Testis (tissue), 2 donors: ENCODE measurements at regions not wholly inside any gene's neighbourhood (a gene's known extent, or its start where the extent isn't known, plus 50 kb on each side); places are given as distances from the start of the nearest gene placed in this dataset.
"Not testable (repeated sequence)": the region's sequence is repeated elsewhere in the genome, so short reads cannot be mapped to it uniquely, and the experiment has no call there.

ENCODE experiments used
- DNase-seq: peaks from one replicate; pipeline ENCODE4 v3.0.0-alpha.2; 2019
- H3K27ac ChIP-seq, 2 donors: fragments of 200-600 bp; sonication (generic); one replicate each; pipeline ENCODE4 v1.5.1; 2019
- H3K27me3 ChIP-seq: fragments of 200-600 bp; sonication (generic); one replicate; pipeline ENCODE4 v1.5.1; 2019
- H3K36me3 ChIP-seq: fragments of 200-600 bp; sonication (generic); one replicate; pipeline ENCODE4 v1.5.1; 2017; ENCODE audit warnings: low read depth; ENCODE audit errors: missing control alignments
- H3K4me1 ChIP-seq: fragments of 200-600 bp; sonication (generic); one replicate; pipeline ENCODE4 v1.5.1; 2019
- H3K4me3 ChIP-seq, 2 donors: fragments of 200-600 bp; sonication (generic); one replicate each; pipeline ENCODE4 v1.5.1; 2017 to 2019
- H3K9me3 ChIP-seq: fragments of 200-600 bp; sonication (generic); one replicate; pipeline ENCODE4 v1.5.1; 2017
- CTCF ChIP-seq, 3 experiments: fragments of 450-650 bp in 2 of 3; fragments of 200-600 bp in 1 of 3; sonication (generic) in 1 of 3; IDR thresholded peaks; one replicate each; pipeline ENCODE4 v1.5.1; 2016 to 2019; ENCODE audit warnings: antibody characterized with exemption in 3 of 3, mild to moderate bottlenecking in 2 of 3, moderate library complexity in 1 of 3
- POLR2A ChIP-seq: fragments of 450-650 bp; IDR thresholded peaks from one replicate; pipeline ENCODE4 v1.6.1; 2017; ENCODE audit warnings: antibody characterized with exemption, mild to moderate bottlenecking, moderate library complexity
- WGBS, 2 donors: methylation state at CpG; one replicate each; pipeline ENCODE4 v1.1.5; 2018; 5-methylcytosine and 5-hydroxymethylcytosine counted together
- intact Hi-C: fragments of 100-400 bp; cut with DNase I; formaldehyde crosslinking; loops from one replicate; pipeline ENCODE4 v1.15.1; 2023; ENCODE audit warnings: low total_unique reads

DNA sequence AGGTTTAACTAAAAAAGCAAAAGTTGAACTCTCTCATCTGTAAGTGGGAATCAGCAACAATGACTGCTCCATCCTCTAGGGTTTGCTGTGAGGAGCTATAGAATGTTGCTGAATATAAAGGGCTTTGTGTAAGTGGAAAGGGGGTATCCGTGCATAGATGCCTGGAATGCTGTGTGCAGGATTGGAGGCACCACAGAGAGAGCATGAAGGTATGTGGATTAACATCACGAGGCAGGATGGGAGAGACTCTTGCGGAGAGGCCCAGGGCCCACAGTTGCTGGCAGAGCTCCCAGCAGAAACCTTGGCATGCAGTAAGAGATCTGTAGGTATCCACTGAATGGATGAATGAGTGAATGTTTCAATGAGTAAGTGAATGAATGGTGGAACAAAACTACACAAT lies 298.7 kb upstream of the DDI1 start:
- H3K27ac ChIP-seq = no peak overlapping the region
- no peaks in the 10 kb centered on the region for H3K36me3 ChIP-seq
- H3K27me3 ChIP-seq = no peaks in the 10 kb centered on the region
- DNase-seq = no peak
- H3K9me3 ChIP-seq = no peaks in the 10 kb centered on the region
- TF ChIP-seq CTCF (IDR thresholded peaks at IDR 0.05) (no peak), POLR2A (no peak)
- intact Hi-C loops = no loop called here
- 68 to 100% methylated on average over 3 of the region's 3 CpGs for WGBS, 2 donors
- H3K4me3 ChIP-seq = no peak overlapping the region
- no peaks in the 10 kb centered on the region for H3K4me1 ChIP-seq

DNA sequence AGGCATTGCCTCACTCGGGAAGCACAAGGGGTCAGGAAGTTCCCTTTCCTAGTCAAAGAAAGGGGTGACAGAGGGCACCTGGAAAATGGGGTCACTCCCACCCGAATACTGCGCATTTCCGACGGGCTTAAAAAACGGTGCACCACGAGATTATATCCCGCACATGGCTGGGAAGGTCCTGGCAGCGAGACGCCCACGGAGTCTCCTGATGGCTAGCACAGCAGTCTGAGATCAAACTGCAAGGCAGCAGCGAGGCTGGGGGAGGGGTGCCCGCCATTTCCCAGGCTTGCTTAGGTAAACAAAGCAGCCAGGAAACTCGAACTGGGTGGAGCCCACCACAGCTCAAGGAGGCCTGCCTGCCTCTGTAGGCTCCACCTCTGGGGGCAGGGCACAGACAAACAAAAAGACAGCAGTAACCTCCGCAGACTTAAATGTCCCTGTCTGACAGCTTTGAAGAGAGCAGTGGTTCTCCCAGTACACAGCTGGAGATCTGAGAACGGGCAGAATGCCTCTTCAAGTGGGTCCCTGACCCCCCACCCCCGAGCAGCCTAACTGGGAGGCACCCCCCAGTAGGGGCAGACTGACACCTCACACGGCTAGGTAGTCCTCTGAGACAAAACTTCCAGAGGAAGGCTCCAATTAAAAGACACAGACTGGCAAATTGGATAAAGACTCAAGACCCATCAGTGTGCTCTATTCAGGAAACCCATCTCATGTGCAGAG lies 297.2 kb upstream of the DDI1 start:
- H3K4me3 ChIP-seq, H3K9me3 ChIP-seq, intact Hi-C loops, H3K36me3 ChIP-seq, H3K27me3 ChIP-seq, H3K27ac ChIP-seq, H3K4me1 ChIP-seq, DNase-seq: not testable (repeated sequence)
- WGBS, 2 donors = 36 to 62% methylated on average over 15 to 17 of the region's 18 CpGs

GRCh38 chr11:103744496-103745153 lies 291.8 kb upstream of the DDI1 start:
- no peaks in the 10 kb centered on the region for H3K36me3 ChIP-seq
- WGBS, 2 donors = 52 to 53% methylated on average over 2 of the region's 2 CpGs
- no peaks in the 10 kb centered on the region for H3K9me3 ChIP-seq
- H3K4me3 ChIP-seq = no peak overlapping the region
- no peaks in the 10 kb centered on the region for H3K27me3 ChIP-seq
- no peaks in the 10 kb centered on the region for H3K4me1 ChIP-seq
- TF ChIP-seq POLR2A (no peak), CTCF (IDR thresholded peaks at IDR 0.05) (no peak)
- no peak overlapping the region for H3K27ac ChIP-seq
- no peak for DNase-seq
- intact Hi-C loops = no loop called here

DNA sequence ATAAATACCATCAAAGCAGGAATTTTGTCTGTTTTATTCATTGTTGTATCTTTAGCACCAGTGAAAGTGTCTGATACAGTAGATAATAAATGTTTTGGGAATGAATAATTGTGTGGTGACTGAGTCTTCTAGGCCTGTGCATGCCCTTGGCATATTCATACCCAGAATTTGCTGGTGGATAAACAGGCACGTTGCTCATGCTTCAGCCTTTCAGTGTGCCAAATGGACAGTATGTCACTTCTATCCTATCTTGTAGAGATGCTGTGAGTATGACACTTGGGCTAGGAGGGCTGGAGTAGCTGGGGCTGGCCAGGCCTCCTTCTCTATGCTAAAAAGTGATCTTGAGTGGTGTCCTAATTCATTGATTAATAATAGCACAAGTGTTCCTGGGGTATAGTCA lies 287.3 kb upstream of the DDI1 start:
- intact Hi-C loops = no loop called here
- Histone ChIP-seq H3K27ac (no peak overlapping the region), H3K4me3 (no peak overlapping the region), H3K4me1 (no peaks in the 10 kb centered on the region), H3K36me3 (no peaks in the 10 kb centered on the region), H3K27me3 (no peaks in the 10 kb centered on the region), H3K9me3 (no peaks in the 10 kb centered on the region)
- no peak for TF ChIP-seq CTCF (IDR thresholded peaks at IDR 0.05)
- TF ChIP-seq POLR2A = no peak
- DNase-seq = no peak
- 38 to 70% methylated on average over 1 of the region's 1 CpG for WGBS, 2 donors

GRCh38 chr11:103768816-103769215 lies 267.6 kb upstream of the DDI1 start:
- Histone ChIP-seq H3K27ac (no peak overlapping the region), H3K4me3 (no peak overlapping the region), H3K36me3 (no peaks in the 10 kb centered on the region), H3K4me1 (peaks cover 10% of the 10 kb centered on the region), H3K9me3 (no peaks in the 10 kb centered on the region), H3K27me3 (no peaks in the 10 kb centered on the region)
- intact Hi-C loops = no loop called here
- DNase-seq = no peak
- no peak for TF ChIP-seq CTCF (IDR thresholded peaks at IDR 0.05)
- no peak for TF ChIP-seq POLR2A
